LNCAP (cell line): ENCODE measurements at regions not wholly inside any gene's neighbourhood (a gene's known extent, or its start where the extent isn't known, plus 50 kb on each side); places are given as distances from the start of the nearest gene placed in this dataset.

Source experiments
- CTCF ChIP-seq: fragments of 450-650 bp; IDR thresholded peaks from 2 replicates; pipeline ENCODE4 v1.5.1; 2017; ENCODE audit warnings: mild to moderate bottlenecking

GRCh38 chr11:114812733-114813132 is 134.4 kb downstream of the NXPE2 start:
- TF ChIP-seq CTCF, result no peak

- no peak for TF ChIP-seq CTCF
These were observed 134.9 kb downstream of the NXPE2 start for GRCh38 chr11:114813189-114813718.

GRCh38 chr11:114815176-114815575 is 136.8 kb downstream of the NXPE2 start:
- TF ChIP-seq CTCF, result no peak

GRCh38 chr11:114815761-114816160 is 137.4 kb downstream of the NXPE2 start:
- TF ChIP-seq CTCF, result no peak

GRCh38 chr11:114816791-114817190 is 138.5 kb downstream of the NXPE2 start:
- no peak for TF ChIP-seq CTCF

GRCh38 chr11:114818382-114818781 is 140.1 kb downstream of the NXPE2 start:
- no peak for TF ChIP-seq CTCF

- TF ChIP-seq CTCF, result no peak
These were observed 140.7 kb downstream of the NXPE2 start for GRCh38 chr11:114819028-114819427.

GRCh38 chr11:114820621-114821020 is 142.3 kb downstream of the NXPE2 start:
- TF ChIP-seq CTCF, result no peak
